Neural cell (in vitro differentiated cells): ENCODE measurements at regions not wholly inside any gene's neighbourhood (a gene's known extent, or its start where the extent isn't known, plus 50 kb on each side); places are given as distances from the start of the nearest gene placed in this dataset.

Experiments used
- H2AFZ ChIP-seq: fragments of 200-600, 300-800 bp; sonication (generic), shearing (Covaris generic); 2 replicates; pipeline ENCODE4 v1.6.0; 2014; ENCODE audit warnings: low read depth, mild to moderate bottlenecking, antibody characterized with exemption, low read length, moderate library complexity
- H3F3A ChIP-seq: fragments of 200-600 bp; shearing (Covaris generic); 2 replicates; pipeline ENCODE4 v1.6.1; 2016; ENCODE audit warnings: mild to moderate bottlenecking, moderate library complexity, mixed read lengths, antibody characterized with exemption, low read length; ENCODE audit not compliant: insufficient read depth, poor library complexity, severe bottlenecking
- H3K27ac ChIP-seq: fragments of 200-600, 300-800 bp; sonication (generic), shearing (Covaris generic); 2 replicates; pipeline ENCODE4 v1.5.1; 2014; ENCODE audit warnings: mild to moderate bottlenecking, low read length, moderate library complexity
- H3K27me3 ChIP-seq: fragments of 300-800, 200-600 bp; sonication (generic), shearing (Covaris generic); 2 replicates; pipeline ENCODE4 v1.6.0; 2014; ENCODE audit warnings: mild to moderate bottlenecking, low read depth, low read length, moderate library complexity; ENCODE audit not compliant: insufficient read depth
- H3K36me3 ChIP-seq: fragments of 300-800, 200-600 bp; sonication (generic), shearing (Covaris generic); 2 replicates; pipeline ENCODE4 v1.5.1; 2014; ENCODE audit warnings: mild to moderate bottlenecking, antibody characterized with exemption, low read length, moderate library complexity; ENCODE audit not compliant: insufficient read depth
- H3K4me2 ChIP-seq: fragments of 300-800, 200-600 bp; sonication (generic), shearing (Covaris generic); 2 replicates; pipeline ENCODE4 v1.6.0; 2014; ENCODE audit warnings: mild to moderate bottlenecking, low read length
- H3K4me3 ChIP-seq: fragments of 300-800, 200-600 bp; sonication (generic), shearing (Covaris generic); 2 replicates; pipeline ENCODE4 v1.5.1; 2014; ENCODE audit warnings: mild to moderate bottlenecking, low read length, moderate library complexity
- H3K79me2 ChIP-seq: fragments of 200-600 bp; shearing (Covaris generic); replicated peaks from 2 replicates; pipeline ENCODE4 v1.6.0; 2014; ENCODE audit warnings: mild to moderate bottlenecking, low read length, moderate library complexity; ENCODE audit not compliant: insufficient read depth
- H3K9ac ChIP-seq: fragments of 300-800, 200-600 bp; sonication (generic), shearing (Covaris generic); 2 replicates; pipeline ENCODE4 v1.6.1; 2016; ENCODE audit warnings: mild to moderate bottlenecking, low read length, mixed read lengths
- H3K9me2 ChIP-seq: fragments of 200-600 bp; shearing (Covaris generic); 2 replicates; pipeline ENCODE4 v1.6.1; 2016; ENCODE audit warnings: mild to moderate bottlenecking, low read length, mixed read lengths; ENCODE audit not compliant: insufficient read depth
- H3K9me3 ChIP-seq: fragments of 200-600, 300-800 bp; sonication (generic), shearing (Covaris generic); 2 replicates; pipeline ENCODE4 v1.6.1; 2016; ENCODE audit warnings: mild to moderate bottlenecking, mixed run types, low read length, moderate library complexity, mixed read lengths
- H4K20me1 ChIP-seq: fragments of 200-600 bp; shearing (Covaris generic); 2 replicates; pipeline ENCODE4 v1.6.1; 2016; ENCODE audit warnings: mild to moderate bottlenecking, mixed run types; ENCODE audit not compliant: insufficient read depth
- CTCF ChIP-seq: fragments of 450-650 bp; IDR thresholded peaks from 2 replicates; pipeline ENCODE4 v1.5.1; 2014; ENCODE audit warnings: antibody characterized with exemption, mild to moderate bottlenecking, moderate library complexity; ENCODE audit not compliant: poor library complexity, severe bottlenecking
- EP300 ChIP-seq: fragments of 450-650 bp; conservative IDR thresholded peaks from 2 replicates; pipeline ENCODE4 v1.6.1; 2014; ENCODE audit warnings: antibody characterized with exemption, mild to moderate bottlenecking, moderate library complexity; ENCODE audit not compliant: poor library complexity, severe bottlenecking
- EZH2 ChIP-seq: fragments of 200-600, 300-800 bp; shearing (Covaris generic), sonication (generic); IDR thresholded peaks from 2 replicates; pipeline ENCODE4 v1.6.1; 2014; ENCODE audit warnings: antibody characterized with exemption, low read length, borderline replicate concordance, mild to moderate bottlenecking; ENCODE audit not compliant: insufficient read depth, poor library complexity, severe bottlenecking
- MXI1 ChIP-seq: fragments of 450-650 bp; conservative IDR thresholded peaks from 2 replicates; pipeline ENCODE4 v1.6.1; 2014; ENCODE audit warnings: antibody characterized with exemption, mild to moderate bottlenecking; ENCODE audit not compliant: poor library complexity, severe bottlenecking
- POLR2AphosphoS5 ChIP-seq: IDR thresholded peaks from 2 replicates; pipeline ENCODE4 v1.6.1; 2012
- RAD21 ChIP-seq: fragments of 450-650 bp; conservative IDR thresholded peaks from 2 replicates; pipeline ENCODE4 v1.6.1; 2014; ENCODE audit warnings: antibody characterized with exemption, mild to moderate bottlenecking, moderate library complexity
- REST ChIP-seq: IDR thresholded peaks from 2 replicates; pipeline ENCODE4 v1.6.1; 2012; ENCODE audit warnings: borderline replicate concordance
- SMC3 ChIP-seq: fragments of 450-650 bp; conservative IDR thresholded peaks from 2 replicates; pipeline ENCODE4 v1.6.1; 2014; ENCODE audit warnings: antibody characterized with exemption, mild to moderate bottlenecking, moderate library complexity; ENCODE audit not compliant: poor library complexity
- TAF1 ChIP-seq: IDR thresholded peaks from 2 replicates; pipeline ENCODE4 v1.6.1; 2012; ENCODE audit warnings: low read depth

GRCh38 chr18:75496151-75496550 is 68.6 kb upstream of the SMIM21 start:
- Histone ChIP-seq H3K9me2 (no peaks in the 10 kb centered on the region), H3K79me2 (no peaks in the 10 kb centered on the region), H3K9ac (no peak overlapping the region), H2AFZ (no peak overlapping the region), H3K9me3 (no peaks in the 10 kb centered on the region), H3K4me3 (no peak overlapping the region), H3K4me2 (no peak overlapping the region), H3K27ac (no peak overlapping the region), H4K20me1 (no peaks in the 10 kb centered on the region), H3K27me3 (no peaks in the 10 kb centered on the region), H3F3A (no peaks in the 10 kb centered on the region), H3K36me3 (no peaks in the 10 kb centered on the region)
- TF ChIP-seq REST = no peak
- TF ChIP-seq CTCF = no peak
- no peak for TF ChIP-seq POLR2AphosphoS5
- TF ChIP-seq SMC3 = no peak
- no peak for TF ChIP-seq MXI1
- TF ChIP-seq TAF1 = no peak
- TF ChIP-seq EP300 = no peak
- no peak for TF ChIP-seq EZH2
- TF ChIP-seq RAD21 = no peak

- no peak overlapping the region for H3K4me3 ChIP-seq
- no peak overlapping the region for H2AFZ ChIP-seq
- no peaks in the 10 kb centered on the region for H3K9me3 ChIP-seq
- no peak for TF ChIP-seq RAD21
- TF ChIP-seq MXI1 = no peak
- H3K36me3 ChIP-seq = no peaks in the 10 kb centered on the region
- no peaks in the 10 kb centered on the region for H3K27me3 ChIP-seq
- no peak overlapping the region for H3K27ac ChIP-seq
- H3K9me2 ChIP-seq = no peaks in the 10 kb centered on the region
- H3K4me2 ChIP-seq = no peak overlapping the region
- no peaks in the 10 kb centered on the region for H3K79me2 ChIP-seq
- H4K20me1 ChIP-seq = no peaks in the 10 kb centered on the region
- H3F3A ChIP-seq = no peaks in the 10 kb centered on the region
- H3K9ac ChIP-seq = no peak overlapping the region
Measured at GRCh38 chr18:75492852-75493251, 65.3 kb upstream of the SMIM21 start.

GRCh38 chr18:75491361-75491760 is 63.9 kb upstream of the SMIM21 start:
- no peaks in the 10 kb centered on the region for H3K9me2 ChIP-seq
- no peaks in the 10 kb centered on the region for H3F3A ChIP-seq
- H3K36me3 ChIP-seq = no peaks in the 10 kb centered on the region
- H3K79me2 ChIP-seq = no peaks in the 10 kb centered on the region
- H3K27me3 ChIP-seq = no peaks in the 10 kb centered on the region
- H3K9ac ChIP-seq = no peak overlapping the region
- no peaks in the 10 kb centered on the region for H3K9me3 ChIP-seq
- H2AFZ ChIP-seq = no peak overlapping the region
- H3K4me2 ChIP-seq = no peak overlapping the region
- H4K20me1 ChIP-seq = no peaks in the 10 kb centered on the region
- no peak overlapping the region for H3K27ac ChIP-seq
- TF ChIP-seq RAD21 = no peak
- no peak for TF ChIP-seq EP300
- TF ChIP-seq TAF1 = no peak
- TF ChIP-seq POLR2AphosphoS5 = no peak
- TF ChIP-seq EZH2 = no peak
- no peak for TF ChIP-seq MXI1
- no peak for TF ChIP-seq SMC3
- TF ChIP-seq CTCF = no peak
- TF ChIP-seq REST = no peak
- H3K4me3 ChIP-seq = no peak overlapping the region
